ENCODE measurements at regions not wholly inside any gene's neighbourhood (a gene's known extent, or its start where the extent isn't known, plus 50 kb on each side); places are given as distances from the start of the nearest gene placed in this dataset.

DNA sequence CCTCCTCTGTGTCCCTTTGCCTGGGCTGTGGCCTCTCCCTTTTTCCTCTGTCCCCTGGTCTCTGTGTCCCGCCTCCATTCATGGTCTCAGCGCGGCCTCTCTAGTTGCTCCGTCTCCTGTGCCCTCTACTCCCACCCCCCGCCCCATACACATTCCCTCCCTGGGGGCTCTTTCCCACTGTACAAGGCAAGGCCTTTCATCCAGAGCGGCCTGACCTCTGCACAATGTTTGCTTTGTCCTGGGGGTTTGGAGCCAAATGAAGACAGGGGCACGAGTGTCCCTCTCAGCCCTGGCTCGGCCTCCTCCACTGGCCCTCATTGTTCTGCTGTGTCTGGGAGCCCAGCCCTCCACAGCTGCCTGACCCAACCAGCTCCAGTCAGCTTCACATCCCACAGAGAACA is 678.6 kb downstream of the BCL11B start:
- H3K4me1 ChIP-seq (ENCODE audit: insufficient read depth, poor library complexity, severe bottlenecking): no peaks in the 10 kb centered on the region
- DNase-seq (ENCODE audit: low spot score): no peak
- H3K4me3 ChIP-seq (ENCODE audit: severe bottlenecking): no peak overlapping the region
- TF ChIP-seq, protein P1, sequence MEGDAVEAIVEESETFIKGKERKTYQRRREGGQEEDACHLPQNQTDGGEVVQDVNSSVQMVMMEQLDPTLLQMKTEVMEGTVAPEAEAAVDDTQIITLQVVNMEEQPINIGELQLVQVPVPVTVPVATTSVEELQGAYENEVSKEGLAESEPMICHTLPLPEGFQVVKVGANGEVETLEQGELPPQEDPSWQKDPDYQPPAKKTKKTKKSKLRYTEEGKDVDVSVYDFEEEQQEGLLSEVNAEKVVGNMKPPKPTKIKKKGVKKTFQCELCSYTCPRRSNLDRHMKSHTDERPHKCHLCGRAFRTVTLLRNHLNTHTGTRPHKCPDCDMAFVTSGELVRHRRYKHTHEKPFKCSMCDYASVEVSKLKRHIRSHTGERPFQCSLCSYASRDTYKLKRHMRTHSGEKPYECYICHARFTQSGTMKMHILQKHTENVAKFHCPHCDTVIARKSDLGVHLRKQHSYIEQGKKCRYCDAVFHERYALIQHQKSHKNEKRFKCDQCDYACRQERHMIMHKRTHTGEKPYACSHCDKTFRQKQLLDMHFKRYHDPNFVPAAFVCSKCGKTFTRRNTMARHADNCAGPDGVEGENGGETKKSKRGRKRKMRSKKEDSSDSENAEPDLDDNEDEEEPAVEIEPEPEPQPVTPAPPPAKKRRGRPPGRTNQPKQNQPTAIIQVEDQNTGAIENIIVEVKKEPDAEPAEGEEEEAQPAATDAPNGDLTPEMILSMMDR (IDR thresholded peaks at IDR 0.05; ENCODE audit: poor library complexity, severe bottlenecking): no peak
- ATAC-seq (ENCODE audit: low read depth): no peak
- no peaks in the 10 kb centered on the region for H3K9me3 ChIP-seq (ENCODE audit: severe bottlenecking)
- H3K27ac ChIP-seq (ENCODE audit: poor library complexity, severe bottlenecking): no peak overlapping the region
- H3K27me3 ChIP-seq (ENCODE audit: insufficient read depth, poor library complexity, severe bottlenecking): no peaks in the 10 kb centered on the region
- H3K36me3 ChIP-seq (ENCODE audit: low read depth): no peaks in the 10 kb centered on the region

DNA sequence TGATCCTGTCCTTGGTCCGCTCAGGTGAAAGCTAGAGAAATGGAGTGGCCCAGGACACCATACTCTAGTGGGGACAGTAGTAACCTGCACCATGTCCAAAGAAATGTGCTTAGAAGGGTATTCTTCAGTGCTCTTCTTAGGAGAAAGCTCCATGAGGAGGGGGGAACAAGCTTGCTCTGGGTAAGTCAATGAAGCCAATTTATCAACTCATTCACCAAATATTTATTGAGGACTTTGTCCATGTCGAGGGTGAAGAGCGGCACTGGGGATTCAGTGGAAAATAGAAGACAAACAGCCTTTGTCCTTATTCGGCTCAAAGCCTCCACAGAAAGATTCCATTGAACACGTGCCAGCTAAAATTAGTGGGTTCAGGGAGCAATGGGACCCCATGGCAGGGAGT is 677.8 kb downstream of the BCL11B start:
- Histone ChIP-seq H3K27me3 (ENCODE audit: insufficient read depth, poor library complexity, severe bottlenecking) (no peaks in the 10 kb centered on the region), H3K27ac (ENCODE audit: poor library complexity, severe bottlenecking) (no peak overlapping the region), H3K9me3 (ENCODE audit: severe bottlenecking) (no peaks in the 10 kb centered on the region), H3K4me1 (ENCODE audit: insufficient read depth, poor library complexity, severe bottlenecking) (no peaks in the 10 kb centered on the region), H3K4me3 (ENCODE audit: severe bottlenecking) (no peak overlapping the region), H3K36me3 (ENCODE audit: low read depth) (no peaks in the 10 kb centered on the region)
- TF ChIP-seq, protein P1 (IDR thresholded peaks at IDR 0.05; ENCODE audit: poor library complexity, severe bottlenecking): no peak
- DNase-seq (ENCODE audit: low spot score) (no peak), ATAC-seq (ENCODE audit: low read depth) (no peak)

DNA sequence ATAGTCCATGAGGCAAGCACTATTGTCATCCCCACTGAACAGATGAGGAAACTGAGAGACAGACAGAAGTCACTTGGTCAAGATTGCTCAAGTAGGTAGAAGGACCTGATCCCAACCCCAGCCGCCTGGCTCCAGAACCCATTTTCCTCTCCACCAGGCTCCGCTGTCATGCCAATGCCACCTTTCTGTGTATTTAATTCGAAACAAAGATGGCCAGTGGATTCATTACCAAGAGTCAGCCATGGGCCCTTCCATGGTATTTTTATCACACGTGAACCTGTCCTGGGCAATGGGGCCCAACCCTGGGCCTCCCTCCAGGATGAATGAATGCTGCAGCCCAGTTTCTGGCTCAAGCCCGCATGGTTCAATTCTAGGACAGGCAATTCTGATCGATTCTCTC is 673.4 kb downstream of the BCL11B start:
- Histone ChIP-seq H3K36me3 (ENCODE audit: low read depth) (no peaks in the 10 kb centered on the region), H3K4me1 (ENCODE audit: insufficient read depth, poor library complexity, severe bottlenecking) (no peaks in the 10 kb centered on the region), H3K27me3 (ENCODE audit: insufficient read depth, poor library complexity, severe bottlenecking) (no peaks in the 10 kb centered on the region), H3K4me3 (ENCODE audit: severe bottlenecking) (no peak overlapping the region), H3K27ac (ENCODE audit: poor library complexity, severe bottlenecking) (no peak overlapping the region), H3K9me3 (ENCODE audit: severe bottlenecking) (no peaks in the 10 kb centered on the region)
- DNase-seq (ENCODE audit: low spot score): no peak
- TF ChIP-seq, protein P1 (IDR thresholded peaks at IDR 0.05; ENCODE audit: poor library complexity, severe bottlenecking): no peak
- no peak for ATAC-seq (ENCODE audit: low read depth)

DNA sequence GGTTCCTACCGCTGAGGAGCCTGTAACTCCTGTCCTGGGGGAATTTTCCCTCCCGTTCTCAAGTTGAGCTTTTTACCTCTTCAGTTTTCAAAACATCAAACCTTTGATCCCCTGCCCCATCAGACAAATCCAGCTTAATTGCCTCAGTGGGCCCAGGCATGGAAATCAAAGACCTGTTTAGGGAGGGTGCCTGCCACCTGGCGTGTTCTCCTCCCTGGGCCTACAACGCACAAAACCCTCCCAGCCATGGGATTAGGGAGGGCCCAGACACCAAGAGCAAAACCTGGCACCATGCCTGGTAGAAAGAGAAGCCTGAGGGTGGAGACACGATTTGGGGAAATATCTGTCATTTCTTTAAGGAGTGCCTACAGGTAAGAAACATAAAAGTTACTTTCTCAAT is 672.9 kb downstream of the BCL11B start:
- no peaks in the 10 kb centered on the region for H3K9me3 ChIP-seq (ENCODE audit: severe bottlenecking)
- H3K36me3 ChIP-seq (ENCODE audit: low read depth): no peaks in the 10 kb centered on the region
- DNase-seq (ENCODE audit: low spot score): no peak
- H3K27me3 ChIP-seq (ENCODE audit: insufficient read depth, poor library complexity, severe bottlenecking): peaks cover 2% of the 10 kb centered on the region
- H3K27ac ChIP-seq (ENCODE audit: poor library complexity, severe bottlenecking): no peak overlapping the region
- H3K4me3 ChIP-seq (ENCODE audit: severe bottlenecking): no peak overlapping the region
- no peak for ATAC-seq (ENCODE audit: low read depth)
- H3K4me1 ChIP-seq (ENCODE audit: insufficient read depth, poor library complexity, severe bottlenecking): no peaks in the 10 kb centered on the region
- TF ChIP-seq, protein P1 (IDR thresholded peaks at IDR 0.05; ENCODE audit: poor library complexity, severe bottlenecking): no peak

DNA sequence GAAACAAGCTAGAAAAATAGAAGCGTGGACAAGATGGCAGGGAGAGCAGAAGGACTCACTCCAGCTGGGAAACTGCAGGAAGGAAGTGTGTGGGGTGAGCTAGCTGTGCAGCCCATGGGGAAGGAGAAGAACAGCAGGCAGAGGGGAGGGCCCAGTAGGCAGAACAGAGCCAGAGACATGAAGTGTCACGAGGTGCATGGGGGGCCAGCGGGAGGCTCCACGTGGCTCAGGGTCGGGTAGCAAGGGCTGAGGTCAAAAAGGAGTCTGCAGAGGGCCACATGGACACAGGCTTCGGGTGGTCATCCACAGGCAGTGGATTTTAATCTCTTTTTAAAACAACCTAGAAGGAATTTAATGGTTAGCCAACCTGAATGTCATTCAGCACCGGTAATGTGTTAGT is 669.0 kb downstream of the BCL11B start:
- TF ChIP-seq, protein P1 (IDR thresholded peaks at IDR 0.05; ENCODE audit: poor library complexity, severe bottlenecking): no peak
- H3K4me3 ChIP-seq (ENCODE audit: severe bottlenecking): no peak overlapping the region
- ATAC-seq (ENCODE audit: low read depth) (no peak), DNase-seq (ENCODE audit: low spot score) (no peak)
- no peak overlapping the region for H3K27ac ChIP-seq (ENCODE audit: poor library complexity, severe bottlenecking)
- no peaks in the 10 kb centered on the region for H3K9me3 ChIP-seq (ENCODE audit: severe bottlenecking)
- no peaks in the 10 kb centered on the region for H3K4me1 ChIP-seq (ENCODE audit: insufficient read depth, poor library complexity, severe bottlenecking)
- no peaks in the 10 kb centered on the region for H3K36me3 ChIP-seq (ENCODE audit: low read depth)
- peaks cover 2% of the 10 kb centered on the region for H3K27me3 ChIP-seq (ENCODE audit: insufficient read depth, poor library complexity, severe bottlenecking)

Data from RWPE2 (cell line).